K562 (cell line): ENCODE measurements at regions not wholly inside any gene's neighbourhood (a gene's known extent, or its start where the extent isn't known, plus 50 kb on each side); places are given as distances from the start of the nearest gene placed in this dataset.

Experiments used
- ATAC-seq: fragments of 200-7000 bp; cut with Tn5 transposase; 3 replicates; pipeline ENCODE4 v1.9.1; 2020; ENCODE audit warnings: moderate library complexity
- BruUV-seq: library from RNA; stranded (reverse); fragments of 400-500 nt; replicated peaks from 2 replicates; lab custom pipeline; 2021; lab: Mats Ljungman, UMichigan
- CTCF ChIA-PET: fragments of 300-600 bp; formaldehyde crosslinking; extraction: SDS; loops from one replicate; lab custom pipeline; 2021; ENCODE audit warnings: low intra/inter-chr PET ratio; lab: Yijun Ruan, JAX
- POLR2A ChIA-PET: fragments of 300-600, 350-650 bp; sonication (Branson Sonifier 250); formaldehyde crosslinking; extraction: SDS; loops from one replicate; lab custom pipeline; 2021; ENCODE audit warnings: antibody characterized with exemption, inconsistent platforms; lab: Yijun Ruan, JAX
- DNase-seq, 4 experiments: peaks; one replicate each; pipeline versions ENCODE4 v3.0.0 to v3.0.0-alpha.2; 2011 to 2018; ENCODE audit warnings: low spot score in 3 of 4, mixed read lengths in 3 of 4; ENCODE audit errors: extremely low read depth in 1 of 4
- FAIRE-seq: peaks from 2 replicates; lab custom pipeline; 2011; peaks lifted over from hg19 to GRCh38; lab: Jason Lieb, UNC
- H2AFZ ChIP-seq: 2 replicates; pipeline ENCODE4 v1.6.0; 2011; ENCODE audit warnings: low read depth, low read length, control low read depth, inconsistent platforms
- H3K27ac ChIP-seq: fragments of 200-600 bp; 3 replicates; pipeline ENCODE4 v1.8.0; 2011; ENCODE audit warnings: low read depth, mild to moderate bottlenecking, control low read depth, inconsistent platforms, low read length, moderate library complexity, mixed read lengths; ENCODE audit errors: extremely low read depth
- H3K27me3 ChIP-seq, 2 experiments: fragments of 300-600 bp in 1 of 2; 2 replicates in 1 of 2; 3 replicates in 1 of 2; pipeline versions ENCODE4 v1.6.0 to v1.8.0; 2011; ENCODE audit warnings: inconsistent platforms in 2 of 2, low read length in 2 of 2, mild to moderate bottlenecking in 1 of 2, mixed read lengths in 1 of 2, moderate library complexity in 1 of 2; ENCODE audit not compliant: control insufficient read depth in 2 of 2, insufficient read depth in 2 of 2
- H3K36me3 ChIP-seq: fragments of 300-600 bp; 3 replicates; pipeline ENCODE4 v1.8.0; 2011; ENCODE audit warnings: mild to moderate bottlenecking, low read length, inconsistent platforms; ENCODE audit not compliant: control insufficient read depth, insufficient read depth
- H3K4me1 ChIP-seq, 2 experiments: fragments of 200-600 bp in 1 of 2; replicated peaks in 1 of 2; 2 replicates in 1 of 2; 3 replicates in 1 of 2; pipeline versions ENCODE4 v1.5.1 to v1.8.0; 2011; ENCODE audit warnings: inconsistent platforms in 2 of 2, low read length in 2 of 2, mild to moderate bottlenecking in 1 of 2, mixed read lengths in 1 of 2, moderate library complexity in 1 of 2; ENCODE audit not compliant: control insufficient read depth in 2 of 2, insufficient read depth in 2 of 2
- H3K4me2 ChIP-seq: 2 replicates; pipeline ENCODE4 v1.6.1; 2011; ENCODE audit warnings: low read length, control low read depth, inconsistent platforms, mixed read lengths; ENCODE audit not compliant: insufficient read depth
- H3K4me3 ChIP-seq: fragments of 200-600 bp; sonication (generic), shearing (Covaris generic); 2 replicates; pipeline ENCODE4 v1.5.1; 2016; ENCODE audit warnings: control low read depth, inconsistent platforms
- H3K79me2 ChIP-seq: fragments of 200-600 bp; 3 replicates; pipeline ENCODE4 v1.8.0; 2011; ENCODE audit warnings: low read length, inconsistent platforms; ENCODE audit not compliant: control insufficient read depth, insufficient read depth
- H3K9ac ChIP-seq, 2 experiments: 2 replicates each; pipeline versions ENCODE4 v1.6.0 to v1.6.1; 2011; ENCODE audit warnings: low read depth in 2 of 2, low read length in 2 of 2, control low read depth in 1 of 2, inconsistent platforms in 1 of 2, mild to moderate bottlenecking in 1 of 2, mixed read lengths in 1 of 2; ENCODE audit not compliant: insufficient read depth in 1 of 2
- H3K9me1 ChIP-seq: one replicate; pipeline ENCODE4 v1.6.0; 2011; ENCODE audit warnings: inconsistent platforms, mild to moderate bottlenecking, low read length, moderate library complexity; ENCODE audit not compliant: control insufficient read depth, insufficient read depth
- H3K9me3 ChIP-seq: replicated peaks from 2 replicates; pipeline ENCODE4 v1.5.1; 2011; ENCODE audit warnings: low read depth, low read length, inconsistent platforms; ENCODE audit not compliant: control insufficient read depth, insufficient read depth
- H4K20me1 ChIP-seq: replicated peaks from 2 replicates; pipeline ENCODE4 v1.6.1; 2011; ENCODE audit warnings: low read length, inconsistent platforms, mixed read lengths; ENCODE audit not compliant: control insufficient read depth, insufficient read depth
- ADNP ChIP-seq: fragments of 200-800 bp; sonication (Bioruptor generic); IDR thresholded peaks from 2 replicates; pipeline ENCODE4 v1.6.1; 2016; ENCODE audit warnings: missing genetic modification characterization, missing compliant biosample characterization
- C11orf30 ChIP-seq: fragments of 450-650 bp; IDR thresholded peaks from 2 replicates; pipeline ENCODE4 v1.6.1; 2016; ENCODE audit warnings: low read depth, mild to moderate bottlenecking
- CC2D1A ChIP-seq: fragments of 450-650 bp; IDR thresholded peaks from 2 replicates; pipeline ENCODE4 v1.6.1; 2017; ENCODE audit warnings: mild to moderate bottlenecking
- CHD1 ChIP-seq: fragments of 200-600 bp; sonication (generic); IDR thresholded peaks from one replicate; pipeline ENCODE4 v1.6.1; 2012; ENCODE audit warnings: mild to moderate bottlenecking, moderate library complexity, low read length, inconsistent platforms
- ELF1 ChIP-seq: fragments of 200-800 bp; sonication (Bioruptor generic); IDR thresholded peaks from 2 replicates; pipeline ENCODE4 v1.6.1; 2016; ENCODE audit warnings: missing genetic modification characterization, missing compliant biosample characterization
- EZH2 ChIP-seq: IDR thresholded peaks from 2 replicates; pipeline ENCODE4 v1.6.1; 2012; ENCODE audit warnings: low read depth, mild to moderate bottlenecking, inconsistent platforms, low read length, borderline replicate concordance
- FOXP1 ChIP-seq: sonication (generic); formaldehyde crosslinking; IDR thresholded peaks from 2 replicates; pipeline ENCODE4 v1.8.0; 2022; ENCODE audit warnings: mild to moderate bottlenecking, missing genetic modification reagents
- GTF2B ChIP-seq: IDR thresholded peaks from 2 replicates; pipeline ENCODE4 v1.6.1; 2011; ENCODE audit not compliant: insufficient read length; ENCODE audit errors: extremely low read depth
- HMG20A ChIP-seq: fragments of 450-650 bp; formaldehyde crosslinking; conservative IDR thresholded peaks from 2 replicates; pipeline ENCODE4 v1.4.0; 2020; ENCODE audit warnings: mild to moderate bottlenecking, mixed read lengths
- HNRNPH1 ChIP-seq: fragments of 200-400 bp; formaldehyde crosslinking; optimal IDR thresholded peaks from 2 replicates; pipeline ENCODE3; 2017; ENCODE audit warnings: low read depth, mild to moderate bottlenecking, low read length, moderate library complexity
- KLF16 ChIP-seq: IDR thresholded peaks from 2 replicates; pipeline ENCODE4 v1.6.1; 2016; ENCODE audit warnings: antibody characterized with exemption
- NEUROD1 ChIP-seq: fragments of 150-350 bp; IDR thresholded peaks from 2 replicates; pipeline ENCODE4 v1.6.1; 2014; ENCODE audit warnings: borderline replicate concordance, low read length, low read depth; ENCODE audit not compliant: partially characterized antibody
- POLR2AphosphoS5 ChIP-seq: IDR thresholded peaks from 2 replicates; pipeline ENCODE4 v1.6.1; 2011; ENCODE audit warnings: mild to moderate bottlenecking, low read depth, low read length, moderate library complexity; ENCODE audit not compliant: control insufficient read depth, insufficient read depth
- RCOR1 ChIP-seq, 2 experiments: IDR thresholded peaks; 2 replicates each; pipeline ENCODE4 v1.6.1; 2012; ENCODE audit warnings: low read depth in 2 of 2, low read length in 2 of 2, borderline replicate concordance in 1 of 2, improper control_type of control experiment in 1 of 2
- SPI1 ChIP-seq: IDR thresholded peaks from 2 replicates; pipeline ENCODE4 v1.6.1; 2011; ENCODE audit warnings: low read depth, low read length, control low read depth, borderline replicate concordance
- YBX1 ChIP-seq: fragments of 450-650 bp; IDR thresholded peaks from 2 replicates; pipeline ENCODE4 v1.7.1; 2016; ENCODE audit warnings: mild to moderate bottlenecking
- ZBTB1 ChIP-seq: sonication (generic); formaldehyde crosslinking; IDR thresholded peaks from 2 replicates; pipeline ENCODE4 v1.8.1; 2023; ENCODE audit warnings: missing genetic modification reagents, low read depth, mild to moderate bottlenecking, borderline replicate concordance
- ZBTB49 ChIP-seq: sonication (generic); formaldehyde crosslinking; IDR thresholded peaks from 2 replicates; pipeline ENCODE4 v1.8.0; 2022; ENCODE audit warnings: missing genetic modification reagents, mild to moderate bottlenecking, borderline replicate concordance
- ZBTB7A ChIP-seq: IDR thresholded peaks from 2 replicates; pipeline ENCODE4 v1.6.1; 2011; ENCODE audit warnings: low read depth, mild to moderate bottlenecking, low read length, moderate library complexity, borderline replicate concordance; ENCODE audit not compliant: control insufficient read depth
- ZNF551 ChIP-seq: fragments of 250-450 bp; sonication (Bioruptor Pico); IDR thresholded peaks from 2 replicates; pipeline ENCODE4 v1.5.0; 2021; ENCODE audit warnings: mild to moderate bottlenecking, moderate library complexity
- WGBS: fragments of 100-300 bp; shearing (Covaris generic); methylation state at CpG from one replicate; pipeline ENCODE4 v1.1.6; 2016; ENCODE audit warnings: low coverage, mixed read lengths; ENCODE audit not compliant: insufficient coverage; ENCODE audit errors: missing lambda C conversion rate; 5-methylcytosine and 5-hydroxymethylcytosine counted together
- in situ Hi-C: fragments of 300-500 bp; cut with MboI; formaldehyde crosslinking; loops from 4 replicates; pipeline ENCODE4 v1.15.0; 2018; ENCODE audit warnings: inconsistent platforms, mixed read lengths
- intact Hi-C: fragments of 100-400 bp; cut with micrococcal nuclease; formaldehyde crosslinking; loops from 2 replicates; pipeline ENCODE4 v1.14.2; 2022

GRCh38 chr18:24814521-24814920 lies 354.1 kb downstream of the HRH4 start:
- FAIRE-seq (no peak), DNase-seq (no peak), ATAC-seq (no peak)
- Histone ChIP-seq H3K4me2 (no peak overlapping the region), H3K27me3 (no peaks in the 10 kb centered on the region; a peak in 1 of 5 replicates), H3K4me3 (no peak overlapping the region), H3K9me1 (no peaks in the 10 kb centered on the region), H3K9me3 (no peaks in the 10 kb centered on the region), H3K27ac (no peak overlapping the region), H3K9ac (no peak overlapping the region), H3K79me2 (no peaks in the 10 kb centered on the region), H4K20me1 (no peaks in the 10 kb centered on the region), H3K4me1 (no peaks in the 10 kb centered on the region), H2AFZ (no peak overlapping the region), H3K36me3 (no peaks in the 10 kb centered on the region)
- POLR2A ChIA-PET = interaction anchor here (0.7 kb wide), 1 partner anchor 16 kb away, joined by 4 read pairs; no protein-coding TSS in a partner anchor
- 0% methylated on average over 3 of the region's 3 CpGs for WGBS
- TF ChIP-seq YBX1 (no peak), ELF1 (tag) (no peak), FOXP1 (CRISPR knock-in tag) (no peak), ADNP (no peak), NEUROD1 (no peak), ZBTB1 (CRISPR knock-in tag) (no peak), SPI1 (no peak), POLR2AphosphoS5 (no peak), ZBTB7A (no peak), C11orf30 (no peak), ZNF551 (CRISPR knock-in tag) (no peak), CC2D1A (no peak), ZBTB49 (CRISPR knock-in tag) (no peak), HMG20A (no peak), CHD1 (no peak), KLF16 (no peak), RCOR1 (IDR thresholded peaks at IDR 0.05; ENCODE audit: borderline replicate concordance in 1 of 2, low read depth in 2 of 2, low read length in 2 of 2) (no peak), EZH2 (no peak), GTF2B (no peak), HNRNPH1 (no peak)
- CTCF ChIA-PET = no interaction called here
- intact Hi-C loops (no loop called here), in situ Hi-C loops (no loop called here)
- no TSS peak for BruUV-seq
